Skeletal muscle satellite cell (primary cell): ENCODE measurements at regions not wholly inside any gene's neighbourhood (a gene's known extent, or its start where the extent isn't known, plus 50 kb on each side); places are given as distances from the start of the nearest gene placed in this dataset.
A peak's percentile ranks its signal among the peaks of the same experiment; 100 is the strongest.

Experiments
- H3K27me3 ChIP-seq: 2 replicates; pipeline ENCODE4 v1.7.0; 2013; ENCODE audit warnings: low read length; ENCODE audit not compliant: control insufficient read depth, insufficient read depth
- H3K36me3 ChIP-seq: 2 replicates; pipeline ENCODE4 v1.7.0; 2013; ENCODE audit warnings: mild to moderate bottlenecking, control low read depth, low read length; ENCODE audit not compliant: insufficient read depth
- H3K4me1 ChIP-seq: 2 replicates; pipeline ENCODE4 v1.7.0; 2013; ENCODE audit warnings: low read length; ENCODE audit not compliant: control insufficient read depth, insufficient read depth
- H3K4me2 ChIP-seq: 2 replicates; pipeline ENCODE4 v1.7.0; 2013; ENCODE audit warnings: mild to moderate bottlenecking, low read length
- H3K4me3 ChIP-seq: 2 replicates; pipeline ENCODE4 v1.7.0; 2013; ENCODE audit warnings: low read length
- H3K9ac ChIP-seq: 2 replicates; pipeline ENCODE4 v1.7.0; 2013; ENCODE audit warnings: mild to moderate bottlenecking, low read depth, low read length, moderate library complexity
- H3K9me3 ChIP-seq: replicated peaks from 2 replicates; pipeline ENCODE4 v1.7.0; 2013; ENCODE audit warnings: mild to moderate bottlenecking, control low read depth, low read length

GRCh38 chr17:83196973-83197880, 117.8 kb downstream of the METRNL start:
- Histone ChIP-seq H3K27me3 (no peaks in the 10 kb centered on the region), H3K9ac (peak overlapping the region; percentile 87), H3K4me3 (no peak overlapping the region), H3K4me1 (peaks cover 81% of the 10 kb centered on the region), H3K4me2 (no peak overlapping the region), H3K36me3 (no peaks in the 10 kb centered on the region), H3K9me3 (no peaks in the 10 kb centered on the region)

- no peaks in the 10 kb centered on the region for H3K9me3 ChIP-seq
- peak overlapping the region; percentile 83 for H3K9ac ChIP-seq
- H3K4me2 ChIP-seq, result peak overlapping the region; percentile 68
- H3K27me3 ChIP-seq, result no peaks in the 10 kb centered on the region
- H3K36me3 ChIP-seq, result no peaks in the 10 kb centered on the region
- peaks cover 87% of the 10 kb centered on the region for H3K4me1 ChIP-seq
- peak overlapping the region; percentile 40 for H3K4me3 ChIP-seq
Observed at GRCh38 chr17:83198366-83199341, 119.2 kb downstream of the METRNL start.

GRCh38 chr17:83199500-83200201, 120.2 kb downstream of the METRNL start:
- no peaks in the 10 kb centered on the region for H3K27me3 ChIP-seq
- no peaks in the 10 kb centered on the region for H3K36me3 ChIP-seq
- H3K9me3 ChIP-seq, result no peaks in the 10 kb centered on the region
- peaks cover 86% of the 10 kb centered on the region for H3K4me1 ChIP-seq
- H3K4me2 ChIP-seq, result peak overlapping the region; percentile 68
- peak overlapping the region; percentile 83 for H3K9ac ChIP-seq
- peak overlapping the region; percentile 40 for H3K4me3 ChIP-seq

GRCh38 chr17:83200231-83200699, 120.9 kb downstream of the METRNL start:
- Histone ChIP-seq H3K4me2 (peak overlapping the region; percentile 68), H3K36me3 (no peaks in the 10 kb centered on the region), H3K4me1 (peaks cover 80% of the 10 kb centered on the region), H3K9ac (peak overlapping the region; percentile 83), H3K9me3 (no peaks in the 10 kb centered on the region), H3K27me3 (no peaks in the 10 kb centered on the region), H3K4me3 (peak overlapping the region; percentile 32)

- Histone ChIP-seq H3K4me2 (peak overlapping the region; percentile 68), H3K27me3 (no peaks in the 10 kb centered on the region), H3K9me3 (no peaks in the 10 kb centered on the region), H3K9ac (peak overlapping the region; percentile 83), H3K4me3 (peak overlapping the region; percentile 32), H3K36me3 (no peaks in the 10 kb centered on the region), H3K4me1 (peaks cover 75% of the 10 kb centered on the region)
Observed at GRCh38 chr17:83200751-83201150, 121.3 kb downstream of the METRNL start.

- Histone ChIP-seq H3K9me3 (no peaks in the 10 kb centered on the region), H3K4me1 (peaks cover 68% of the 10 kb centered on the region), H3K9ac (peak overlapping the region; percentile 86)
Observed at GRCh38 chr17:83201206-83202001, 122.0 kb downstream of the METRNL start.

GRCh38 chr17:83202002-83203000, 122.9 kb downstream of the METRNL start:
- Histone ChIP-seq H3K4me2 (peak overlapping the region; percentile 34), H3K27me3 (no peaks in the 10 kb centered on the region), H3K9me3 (no peaks in the 10 kb centered on the region), H3K36me3 (no peaks in the 10 kb centered on the region), H3K4me1 (peaks cover 61% of the 10 kb centered on the region), H3K4me3 (peak overlapping the region; percentile 16), H3K9ac (peak overlapping the region; percentile 86)

More at GRCh38 chr17:83201206-83202001, 122.0 kb downstream of the METRNL start:
- Histone ChIP-seq H3K4me2 (no peak overlapping the region), H3K4me3 (no peak overlapping the region), H3K27me3 (no peaks in the 10 kb centered on the region), H3K36me3 (no peaks in the 10 kb centered on the region)

GRCh38 chr17:83203073-83203471, 123.7 kb downstream of the METRNL start:
- Histone ChIP-seq H3K9me3 (no peaks in the 10 kb centered on the region), H3K4me2 (peak overlapping the region; percentile 38), H3K9ac (peak overlapping the region; percentile 91), H3K4me1 (peaks cover 61% of the 10 kb centered on the region), H3K36me3 (no peaks in the 10 kb centered on the region), H3K4me3 (peak overlapping the region; percentile 16), H3K27me3 (no peaks in the 10 kb centered on the region)

GRCh38 chr17:83203472-83204221, 124.2 kb downstream of the METRNL start:
- Histone ChIP-seq H3K9ac (peak overlapping the region; percentile 91), H3K4me1 (peaks cover 56% of the 10 kb centered on the region), H3K4me2 (peak overlapping the region; percentile 38), H3K4me3 (peak overlapping the region; percentile 31), H3K9me3 (no peaks in the 10 kb centered on the region), H3K27me3 (no peaks in the 10 kb centered on the region), H3K36me3 (no peaks in the 10 kb centered on the region)
